Cardiac muscle cell (in vitro differentiated cells and primary cell): ENCODE measurements at regions not wholly inside any gene's neighbourhood (a gene's known extent, or its start where the extent isn't known, plus 50 kb on each side); places are given as distances from the start of the nearest gene placed in this dataset.

Experiments
- DNase-seq, 2 donors: peaks; one replicate each; pipeline versions ENCODE4 v3.0.0 to v3.0.0-alpha.2; 2010 to 2017; ENCODE audit warnings: low read depth in 1 of 2, low spot score in 1 of 2
- H3K27ac ChIP-seq: fragments of 200-600 bp; sonication (generic); 2 replicates; pipeline ENCODE4 v1.5.1; 2016
- H3K27me3 ChIP-seq: fragments of 200-600 bp; sonication (generic); 2 replicates; pipeline ENCODE4 v1.6.0; 2016; ENCODE audit warnings: control low read depth
- H3K36me3 ChIP-seq: fragments of 200-600 bp; sonication (generic); 2 replicates; pipeline ENCODE4 v1.5.1; 2016; ENCODE audit warnings: control low read depth
- H3K4me1 ChIP-seq: fragments of 200-600 bp; sonication (generic); 2 replicates; pipeline ENCODE4 v1.8.1; 2017; ENCODE audit warnings: low read depth, mild to moderate bottlenecking, mixed run types
- H3K4me3 ChIP-seq: fragments of 200-600 bp; sonication (generic); 2 replicates; pipeline ENCODE4 v1.5.1; 2016; ENCODE audit warnings: mild to moderate bottlenecking
- H3K9me3 ChIP-seq: fragments of 200-600 bp; sonication (generic); 2 replicates; pipeline ENCODE4 v1.5.1; 2017; ENCODE audit warnings: low read depth, mild to moderate bottlenecking, control low read depth
- TF ChIP-seq, protein P1 (sequence below): IDR thresholded peaks from 2 replicates; pipeline ENCODE4 v1.5.1; 2012; ENCODE audit warnings: low read depth, mild to moderate bottlenecking, low read length

DNA sequence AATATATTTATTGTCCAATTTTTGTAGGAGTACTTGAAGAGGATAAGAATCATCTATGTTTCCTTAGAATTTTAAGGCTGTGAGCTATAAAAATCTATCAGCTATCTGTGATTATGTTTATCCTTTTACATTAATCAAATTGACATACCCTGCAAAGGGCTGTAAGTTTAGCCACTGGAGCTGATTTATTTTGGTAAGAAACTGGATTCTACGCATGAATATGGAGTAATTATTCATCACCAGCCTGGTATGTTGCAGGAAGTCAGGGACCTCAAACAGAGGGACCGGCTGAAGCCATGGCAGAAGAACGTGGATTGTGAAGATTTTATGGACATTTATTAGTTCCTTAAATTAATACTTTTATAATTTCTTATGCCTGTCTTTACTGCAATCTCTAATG lies 696.9 kb downstream of the DNAJB9 start:
- no peaks in the 10 kb centered on the region for H3K9me3 ChIP-seq
- H3K27me3 ChIP-seq, result no peaks in the 10 kb centered on the region
- H3K4me1 ChIP-seq, result no peaks in the 10 kb centered on the region
- DNase-seq, result no peak
- TF ChIP-seq, protein P1, sequence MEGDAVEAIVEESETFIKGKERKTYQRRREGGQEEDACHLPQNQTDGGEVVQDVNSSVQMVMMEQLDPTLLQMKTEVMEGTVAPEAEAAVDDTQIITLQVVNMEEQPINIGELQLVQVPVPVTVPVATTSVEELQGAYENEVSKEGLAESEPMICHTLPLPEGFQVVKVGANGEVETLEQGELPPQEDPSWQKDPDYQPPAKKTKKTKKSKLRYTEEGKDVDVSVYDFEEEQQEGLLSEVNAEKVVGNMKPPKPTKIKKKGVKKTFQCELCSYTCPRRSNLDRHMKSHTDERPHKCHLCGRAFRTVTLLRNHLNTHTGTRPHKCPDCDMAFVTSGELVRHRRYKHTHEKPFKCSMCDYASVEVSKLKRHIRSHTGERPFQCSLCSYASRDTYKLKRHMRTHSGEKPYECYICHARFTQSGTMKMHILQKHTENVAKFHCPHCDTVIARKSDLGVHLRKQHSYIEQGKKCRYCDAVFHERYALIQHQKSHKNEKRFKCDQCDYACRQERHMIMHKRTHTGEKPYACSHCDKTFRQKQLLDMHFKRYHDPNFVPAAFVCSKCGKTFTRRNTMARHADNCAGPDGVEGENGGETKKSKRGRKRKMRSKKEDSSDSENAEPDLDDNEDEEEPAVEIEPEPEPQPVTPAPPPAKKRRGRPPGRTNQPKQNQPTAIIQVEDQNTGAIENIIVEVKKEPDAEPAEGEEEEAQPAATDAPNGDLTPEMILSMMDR, result no peak
- no peak overlapping the region for H3K4me3 ChIP-seq
- no peak overlapping the region for H3K27ac ChIP-seq
- H3K36me3 ChIP-seq, result no peaks in the 10 kb centered on the region

DNA sequence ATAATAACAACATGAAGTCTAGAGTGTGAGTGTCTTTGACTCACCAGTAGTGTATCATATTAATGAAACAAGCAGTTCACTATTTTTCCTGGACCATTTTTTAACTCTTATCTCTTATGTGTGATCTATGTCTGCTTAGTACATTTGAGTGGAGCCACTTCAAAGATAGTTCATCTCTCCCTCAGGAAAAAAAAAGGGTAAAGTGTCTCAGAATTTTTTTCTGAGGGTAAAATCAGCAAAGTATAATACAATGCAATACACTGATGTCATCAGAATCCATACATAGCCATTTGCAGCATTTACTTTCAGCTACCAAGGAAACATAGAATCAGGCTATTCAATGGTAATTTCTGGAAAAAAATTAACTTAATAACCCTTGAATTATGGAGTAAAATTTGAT lies 706.7 kb downstream of the DNAJB9 start:
- no peak overlapping the region for H3K4me3 ChIP-seq

DNA sequence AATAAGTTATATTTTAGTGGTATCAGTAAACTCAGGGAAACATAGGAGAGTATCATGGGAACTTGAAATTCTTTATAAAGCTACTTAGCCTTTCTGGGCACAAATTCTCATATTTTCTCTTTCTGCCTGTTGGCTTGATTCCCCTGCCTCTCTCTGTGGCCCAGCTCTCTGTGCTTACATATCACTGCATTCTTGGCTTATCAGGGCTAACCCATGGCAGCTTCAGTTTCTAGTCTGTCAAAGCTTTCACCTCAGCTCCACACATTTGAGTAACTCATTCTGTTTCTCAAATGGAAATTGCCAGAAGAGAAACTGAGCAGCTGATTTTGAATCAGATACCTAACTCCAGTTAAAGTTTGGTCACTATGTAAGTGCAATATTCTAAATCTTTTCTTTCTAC lies 713.1 kb downstream of the DNAJB9 start:
- Histone ChIP-seq H3K4me1 (peaks cover 25% of the 10 kb centered on the region), H3K9me3 (no peaks in the 10 kb centered on the region), H3K36me3 (no peaks in the 10 kb centered on the region), H3K4me3 (no peak overlapping the region), H3K27me3 (no peaks in the 10 kb centered on the region), H3K27ac (peak overlapping the region; percentile 80)
- DNase-seq, result peak; percentile 11 to 75
- TF ChIP-seq, protein P1, result no peak

More for the DNA sequence above, 706.7 kb downstream of the DNAJB9 start:
- TF ChIP-seq, protein P1, result no peak
- Histone ChIP-seq H3K4me1 (no peaks in the 10 kb centered on the region), H3K27me3 (no peaks in the 10 kb centered on the region), H3K36me3 (no peaks in the 10 kb centered on the region), H3K27ac (no peak overlapping the region), H3K9me3 (no peaks in the 10 kb centered on the region)
- DNase-seq, result no peak

DNA sequence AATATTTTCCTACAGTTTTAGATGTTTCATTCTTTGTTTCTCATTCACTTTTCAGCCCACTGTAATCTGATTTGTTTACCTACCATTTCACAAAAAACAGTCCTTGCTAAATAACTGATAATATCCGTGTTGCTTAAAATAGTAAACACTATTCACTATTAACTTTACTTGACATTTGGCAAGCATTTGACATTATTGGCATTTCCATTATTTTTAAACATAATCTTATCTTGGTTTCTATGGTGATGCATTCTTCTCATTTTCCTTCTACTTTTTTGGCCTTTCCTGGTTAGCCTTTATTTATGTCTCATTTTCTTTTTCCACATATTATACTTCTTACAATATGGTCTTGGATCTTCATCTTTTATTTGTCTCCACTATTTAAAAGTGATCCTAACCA lies 715.3 kb downstream of the DNAJB9 start:
- H3K27ac ChIP-seq, result no peak overlapping the region
- H3K27me3 ChIP-seq, result no peaks in the 10 kb centered on the region
- peaks cover 25% of the 10 kb centered on the region for H3K4me1 ChIP-seq
- DNase-seq, result no peak
- no peaks in the 10 kb centered on the region for H3K9me3 ChIP-seq
- no peak overlapping the region for H3K4me3 ChIP-seq
- TF ChIP-seq, protein P1, result no peak
- H3K36me3 ChIP-seq, result no peaks in the 10 kb centered on the region

DNA sequence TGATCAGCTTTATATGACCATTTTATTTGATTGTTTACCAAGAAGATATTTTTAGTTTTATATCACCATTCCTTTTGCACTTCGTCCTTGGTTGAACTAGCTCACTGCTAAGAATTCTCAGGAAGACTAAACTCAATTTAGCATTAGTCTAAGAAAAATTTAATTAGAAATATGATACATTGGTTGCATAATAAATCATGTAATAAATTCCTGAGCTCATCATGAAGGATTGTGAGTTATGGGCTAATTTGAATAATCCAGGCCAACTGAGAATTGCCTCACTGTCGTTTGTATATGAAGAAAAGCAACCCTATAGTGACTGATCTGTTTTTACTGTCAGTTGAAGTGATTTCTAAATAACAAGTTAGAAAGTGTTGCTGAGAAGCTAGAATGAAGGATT lies 725.5 kb downstream of the DNAJB9 start:
- no peaks in the 10 kb centered on the region for H3K4me1 ChIP-seq
- H3K9me3 ChIP-seq, result no peaks in the 10 kb centered on the region

More for the DNA sequence above, 725.5 kb downstream of the DNAJB9 start:
- H3K27ac ChIP-seq, result no peak overlapping the region
- TF ChIP-seq, protein P1, result no peak
- H3K36me3 ChIP-seq, result no peaks in the 10 kb centered on the region
- no peak overlapping the region for H3K4me3 ChIP-seq
- DNase-seq, result no peak
- no peaks in the 10 kb centered on the region for H3K27me3 ChIP-seq
